Mesendoderm (in vitro differentiated cells): ENCODE measurements at regions not wholly inside any gene's neighbourhood (a gene's known extent, or its start where the extent isn't known, plus 50 kb on each side); places are given as distances from the start of the nearest gene placed in this dataset.

Source experiments
- DNase-seq: peaks from one replicate; pipeline ENCODE4 v3.0.0; 2013
- H2AK5ac ChIP-seq: 2 replicates; pipeline ENCODE4 v1.6.1; 2013; ENCODE audit warnings: low read length, inconsistent platforms
- H2BK120ac ChIP-seq: 2 replicates; pipeline ENCODE4 v1.6.1; 2013; ENCODE audit warnings: low read depth, mild to moderate bottlenecking, low read length, moderate library complexity, mixed read lengths
- H2BK15ac ChIP-seq: replicated peaks from 2 replicates; pipeline ENCODE4 v1.6.1; 2013; ENCODE audit warnings: low read depth, mild to moderate bottlenecking, moderate library complexity
- H2BK5ac ChIP-seq: 2 replicates; pipeline ENCODE4 v1.6.1; 2013; ENCODE audit warnings: low read length, inconsistent platforms
- H3K18ac ChIP-seq: 2 replicates; pipeline ENCODE4 v1.6.1; 2013; ENCODE audit warnings: mild to moderate bottlenecking, low read length, mixed read lengths
- H3K23ac ChIP-seq: one replicate; pipeline ENCODE4 v1.6.1; 2013; ENCODE audit warnings: low read length
- H3K27ac ChIP-seq: 2 replicates; pipeline ENCODE4 v1.5.1; 2013; ENCODE audit warnings: low read depth, mild to moderate bottlenecking, inconsistent platforms, low read length, moderate library complexity
- H3K27me3 ChIP-seq: 2 replicates; pipeline ENCODE4 v1.6.1; 2013; ENCODE audit warnings: low read length, control low read depth, mild to moderate bottlenecking, inconsistent platforms; ENCODE audit not compliant: insufficient read depth, poor library complexity
- H3K36me3 ChIP-seq: 2 replicates; pipeline ENCODE4 v1.6.1; 2013; ENCODE audit warnings: low read length, inconsistent platforms; ENCODE audit not compliant: control insufficient read depth, insufficient read depth
- H3K4ac ChIP-seq: one replicate; pipeline ENCODE4 v1.6.1; 2013; ENCODE audit warnings: low read depth, mild to moderate bottlenecking, low read length, moderate library complexity
- H3K4me1 ChIP-seq: 2 replicates; pipeline ENCODE4 v1.6.1; 2013; ENCODE audit warnings: low read depth, low read length, inconsistent platforms; ENCODE audit not compliant: control insufficient read depth
- H3K4me2 ChIP-seq: 2 replicates; pipeline ENCODE4 v1.6.1; 2013; ENCODE audit warnings: low read length
- H3K4me3 ChIP-seq: 2 replicates; pipeline ENCODE4 v1.5.1; 2013; ENCODE audit warnings: mild to moderate bottlenecking, low read length
- H3K56ac ChIP-seq: one replicate; pipeline ENCODE4 v1.6.1; 2013; ENCODE audit warnings: low read length
- H3K79me1 ChIP-seq: 2 replicates; pipeline ENCODE4 v1.6.1; 2013; ENCODE audit warnings: low read length, inconsistent platforms
- H3K79me2 ChIP-seq: 2 replicates; pipeline ENCODE4 v1.6.1; 2013; ENCODE audit warnings: mild to moderate bottlenecking, low read length; ENCODE audit not compliant: control insufficient read depth, insufficient read depth
- H3K9ac ChIP-seq: 2 replicates; pipeline ENCODE4 v1.6.1; 2013; ENCODE audit warnings: low read length, inconsistent platforms
- H4K5ac ChIP-seq: one replicate; pipeline ENCODE4 v1.6.1; 2013; ENCODE audit warnings: low read length
- H4K8ac ChIP-seq: one replicate; pipeline ENCODE4 v1.6.1; 2013; ENCODE audit warnings: low read depth, mild to moderate bottlenecking, control low read depth, low read length, moderate library complexity
- WGBS: extraction: QIAGEN DNeasy Blood & Tissue Kit; methylation state at CpG from one replicate; pipeline ENCODE4 v1.1.7; 2013; ENCODE audit warnings: low lambda C conversion rate, missing lambda C conversion rate; ENCODE audit not compliant: insufficient coverage; ENCODE audit errors: extremely low coverage; 5-methylcytosine and 5-hydroxymethylcytosine counted together

- H3K27ac ChIP-seq, result no peak overlapping the region
- WGBS, result no CpG with 5 or more reads among the region's 4 CpGs
- H3K4me1 ChIP-seq, result no peaks in the 10 kb centered on the region
- no peak overlapping the region for H4K8ac ChIP-seq
- no peak overlapping the region for H2BK120ac ChIP-seq
- H3K79me1 ChIP-seq, result no peaks in the 10 kb centered on the region
- H4K5ac ChIP-seq, result no peak overlapping the region
- no peak overlapping the region for H3K4ac ChIP-seq
- no peak overlapping the region for H2BK5ac ChIP-seq
- H3K27me3 ChIP-seq, result no peaks in the 10 kb centered on the region
- no peak overlapping the region for H3K23ac ChIP-seq
- H3K4me2 ChIP-seq, result no peak overlapping the region
- H3K9ac ChIP-seq, result no peak overlapping the region
- no peak overlapping the region for H3K18ac ChIP-seq
- H3K79me2 ChIP-seq, result no peaks in the 10 kb centered on the region
- H3K4me3 ChIP-seq, result no peak overlapping the region
- no peak overlapping the region for H2AK5ac ChIP-seq
- no peak for DNase-seq
- H2BK15ac ChIP-seq, result no peak overlapping the region
- H3K36me3 ChIP-seq, result no peaks in the 10 kb centered on the region
- H3K56ac ChIP-seq, result no peak overlapping the region
These were observed 208.8 kb upstream of the SOX21 start for GRCh38 chr13:94921181-94921580.

- Histone ChIP-seq H3K56ac (no peak overlapping the region), H2BK15ac (no peak overlapping the region), H3K27me3 (no peaks in the 10 kb centered on the region), H3K9ac (no peak overlapping the region), H3K4ac (no peak overlapping the region), H3K79me1 (no peaks in the 10 kb centered on the region), H3K23ac (no peak overlapping the region), H3K36me3 (no peaks in the 10 kb centered on the region), H2BK120ac (no peak overlapping the region), H4K5ac (no peak overlapping the region), H3K27ac (no peak overlapping the region), H4K8ac (no peak overlapping the region), H2AK5ac (no peak overlapping the region), H3K18ac (no peak overlapping the region), H3K4me3 (no peak overlapping the region), H3K79me2 (no peaks in the 10 kb centered on the region), H3K4me2 (no peak overlapping the region), H2BK5ac (no peak overlapping the region), H3K4me1 (no peaks in the 10 kb centered on the region)
- no CpG with 5 or more reads among the region's 2 CpGs for WGBS
- no peak for DNase-seq
These were observed 208.2 kb upstream of the SOX21 start for GRCh38 chr13:94920578-94920977.

- WGBS, result no CpG with 5 or more reads among the region's 2 CpGs
- H3K79me1 ChIP-seq, result no peaks in the 10 kb centered on the region
- no peaks in the 10 kb centered on the region for H3K79me2 ChIP-seq
- no peak overlapping the region for H3K56ac ChIP-seq
- no peak overlapping the region for H3K18ac ChIP-seq
- H2BK15ac ChIP-seq, result no peak overlapping the region
- H4K8ac ChIP-seq, result no peak overlapping the region
- peak; percentile 77 for DNase-seq
- no peak overlapping the region for H3K9ac ChIP-seq
- H3K4me1 ChIP-seq, result no peaks in the 10 kb centered on the region
- no peak overlapping the region for H4K5ac ChIP-seq
- H2BK5ac ChIP-seq, result no peak overlapping the region
- no peak overlapping the region for H3K4me2 ChIP-seq
- no peak overlapping the region for H3K27ac ChIP-seq
- no peak overlapping the region for H2BK120ac ChIP-seq
- H3K27me3 ChIP-seq, result no peaks in the 10 kb centered on the region
- no peak overlapping the region for H2AK5ac ChIP-seq
- H3K4me3 ChIP-seq, result no peak overlapping the region
- no peak overlapping the region for H3K4ac ChIP-seq
- no peaks in the 10 kb centered on the region for H3K36me3 ChIP-seq
- no peak overlapping the region for H3K23ac ChIP-seq
These were observed 205.5 kb upstream of the SOX21 start for GRCh38 chr13:94917824-94918223.

- Histone ChIP-seq H2BK15ac (no peak overlapping the region), H3K4me3 (no peak overlapping the region), H3K23ac (no peak overlapping the region), H3K79me2 (no peaks in the 10 kb centered on the region), H3K4me1 (no peaks in the 10 kb centered on the region), H3K56ac (no peak overlapping the region), H2AK5ac (no peak overlapping the region), H2BK5ac (no peak overlapping the region), H3K4me2 (no peak overlapping the region), H3K4ac (no peak overlapping the region), H3K9ac (no peak overlapping the region), H3K18ac (no peak overlapping the region), H3K36me3 (no peaks in the 10 kb centered on the region), H2BK120ac (no peak overlapping the region), H4K5ac (no peak overlapping the region), H4K8ac (no peak overlapping the region), H3K27me3 (no peaks in the 10 kb centered on the region), H3K27ac (no peak overlapping the region), H3K79me1 (no peaks in the 10 kb centered on the region)
- no CpG with 5 or more reads among the region's 1 CpG for WGBS
- DNase-seq, result no peak
These were observed 202.6 kb upstream of the SOX21 start for GRCh38 chr13:94914895-94915294.

GRCh38 chr13:94906605-94907004, 194.3 kb upstream of the SOX21 start:
- no peak overlapping the region for H4K5ac ChIP-seq
- H3K79me1 ChIP-seq, result no peaks in the 10 kb centered on the region
- no peak for DNase-seq
- no peaks in the 10 kb centered on the region for H3K4me1 ChIP-seq
- H3K18ac ChIP-seq, result no peak overlapping the region
- H4K8ac ChIP-seq, result no peak overlapping the region
- H2BK5ac ChIP-seq, result no peak overlapping the region
- no peak overlapping the region for H3K27ac ChIP-seq
- no peak overlapping the region for H3K4me3 ChIP-seq
- no peak overlapping the region for H2BK120ac ChIP-seq
- no peak overlapping the region for H3K9ac ChIP-seq
- H3K79me2 ChIP-seq, result no peaks in the 10 kb centered on the region
- no peaks in the 10 kb centered on the region for H3K27me3 ChIP-seq
- no peak overlapping the region for H3K23ac ChIP-seq
- no CpG with 5 or more reads among the region's 2 CpGs for WGBS
- no peak overlapping the region for H3K4me2 ChIP-seq
- no peak overlapping the region for H2BK15ac ChIP-seq
- H2AK5ac ChIP-seq, result no peak overlapping the region
- no peak overlapping the region for H3K4ac ChIP-seq
- H3K56ac ChIP-seq, result no peak overlapping the region
- H3K36me3 ChIP-seq, result no peaks in the 10 kb centered on the region

- Histone ChIP-seq H3K4ac (no peak overlapping the region), H3K23ac (no peak overlapping the region), H2BK15ac (no peak overlapping the region), H3K9ac (no peak overlapping the region), H3K36me3 (no peaks in the 10 kb centered on the region), H4K5ac (no peak overlapping the region), H3K27me3 (no peaks in the 10 kb centered on the region), H2BK120ac (no peak overlapping the region), H2AK5ac (no peak overlapping the region), H3K4me2 (no peak overlapping the region), H2BK5ac (no peak overlapping the region), H3K79me2 (no peaks in the 10 kb centered on the region), H3K18ac (no peak overlapping the region), H3K4me3 (no peak overlapping the region), H3K4me1 (no peaks in the 10 kb centered on the region), H3K27ac (no peak overlapping the region), H4K8ac (no peak overlapping the region), H3K79me1 (no peaks in the 10 kb centered on the region), H3K56ac (no peak overlapping the region)
- no CpG with 5 or more reads among the region's 4 CpGs for WGBS
- DNase-seq, result no peak
These were observed 190.5 kb upstream of the SOX21 start for GRCh38 chr13:94902722-94903407.
